GM23338 (cell line): ENCODE measurements at regions not wholly inside any gene's neighbourhood (a gene's known extent, or its start where the extent isn't known, plus 50 kb on each side); places are given as distances from the start of the nearest gene placed in this dataset.

Experiments used
- ATAC-seq: fragments of 200-7000 bp; cut with Tn5 transposase; 3 replicates; pipeline ENCODE4 v1.9.1; 2020
- DNase-seq: peaks from one replicate; pipeline ENCODE4 v3.0.0-alpha.2; 2015; ENCODE audit warnings: low spot score
- H2AFZ ChIP-seq: fragments of 200-600 bp; sonication (generic); 2 replicates; pipeline ENCODE4 v1.8.0; 2016; ENCODE audit warnings: antibody characterized with exemption, mild to moderate bottlenecking, moderate library complexity
- H3F3A ChIP-seq: fragments of 200-600 bp; sonication (generic); replicated peaks from 2 replicates; pipeline ENCODE4 v1.8.0; 2017; ENCODE audit warnings: antibody characterized with exemption, mixed run types, low read depth
- H3K27ac ChIP-seq: fragments of 200-600 bp; sonication (generic); 2 replicates; pipeline ENCODE4 v1.6.1; 2016; ENCODE audit warnings: low read depth
- H3K27me3 ChIP-seq: fragments of 200-600 bp; sonication (generic); 2 replicates; pipeline ENCODE4 v1.8.0; 2016; ENCODE audit warnings: mild to moderate bottlenecking, mixed run types, moderate library complexity; ENCODE audit not compliant: insufficient read depth
- H3K36me3 ChIP-seq: fragments of 200-600 bp; sonication (generic); 2 replicates; pipeline ENCODE4 v1.8.0; 2016; ENCODE audit warnings: mild to moderate bottlenecking; ENCODE audit not compliant: insufficient read depth
- H3K4me1 ChIP-seq: fragments of 200-600 bp; sonication (generic); 2 replicates; pipeline ENCODE4 v1.8.0; 2016; ENCODE audit warnings: mild to moderate bottlenecking, moderate library complexity; ENCODE audit not compliant: insufficient read depth
- H3K4me2 ChIP-seq: fragments of 200-600 bp; sonication (generic); 2 replicates; pipeline ENCODE4 v1.7.1; 2017; ENCODE audit warnings: mixed run types
- H3K4me3 ChIP-seq: fragments of 200-600 bp; sonication (generic); 2 replicates; pipeline ENCODE4 v1.6.1; 2016; ENCODE audit warnings: mixed run types
- H3K79me2 ChIP-seq: fragments of 200-600 bp; sonication (generic); replicated peaks from 2 replicates; pipeline ENCODE4 v1.8.0; 2017; ENCODE audit warnings: mild to moderate bottlenecking; ENCODE audit not compliant: insufficient read depth
- H3K9me2 ChIP-seq: fragments of 200-600 bp; sonication (generic); 2 replicates; pipeline ENCODE4 v1.8.0; 2017; ENCODE audit not compliant: insufficient read depth
- H4K20me1 ChIP-seq: fragments of 200-600 bp; sonication (generic); replicated peaks from 2 replicates; pipeline ENCODE4 v1.8.0; 2017; ENCODE audit warnings: mild to moderate bottlenecking; ENCODE audit not compliant: insufficient read depth
- H3K27ac Mint-ChIP-seq: 2 replicates; pipeline ENCODE4 v1.8.0; 2020; ENCODE audit warnings: inconsistent platforms, mild to moderate bottlenecking, moderate library complexity, mixed read lengths
- H3K27me3 Mint-ChIP-seq: 3 replicates; pipeline ENCODE4 v1.8.0; 2022; ENCODE audit warnings: low read depth, mild to moderate bottlenecking, moderate library complexity, mixed read lengths, inconsistent platforms; ENCODE audit not compliant: insufficient read depth, poor library complexity
- H3K36me3 Mint-ChIP-seq: 3 replicates; pipeline ENCODE4 v1.8.0; 2021; ENCODE audit warnings: low read depth, mild to moderate bottlenecking, inconsistent platforms, moderate library complexity, mixed read lengths
- H3K4me1 Mint-ChIP-seq: 3 replicates; pipeline ENCODE4 v1.8.0; 2020; ENCODE audit warnings: mild to moderate bottlenecking, inconsistent platforms, mixed read lengths
- H3K4me3 Mint-ChIP-seq: 3 replicates; pipeline ENCODE4 v1.8.0; 2021; ENCODE audit warnings: moderate library complexity, mild to moderate bottlenecking, inconsistent platforms, mixed read lengths
- H3K9me3 Mint-ChIP-seq: 3 replicates; pipeline ENCODE4 v1.8.0; 2020; ENCODE audit warnings: moderate library complexity, mild to moderate bottlenecking, inconsistent platforms, mixed read lengths
- CREB1 ChIP-seq: fragments of 250-450 bp; sonication (Bioruptor Pico); IDR thresholded peaks from 2 replicates; pipeline ENCODE4 v1.5.0; 2020; ENCODE audit warnings: low read depth, mild to moderate bottlenecking, moderate library complexity
- EZH2 ChIP-seq: fragments of 200-600 bp; sonication (generic); IDR thresholded peaks from one replicate; pipeline ENCODE4 v1.8.0; 2017; ENCODE audit warnings: antibody characterized with exemption, mild to moderate bottlenecking, low read depth; ENCODE audit not compliant: unreplicated experiment
- EZH2phosphoT487 ChIP-seq: fragments of 200-600 bp; sonication (generic); IDR thresholded peaks from one replicate; pipeline ENCODE4 v1.8.1; 2018; ENCODE audit warnings: antibody characterized with exemption; ENCODE audit not compliant: unreplicated experiment
- JUNB ChIP-seq: IDR thresholded peaks from one replicate; pipeline ENCODE4 v1.6.1; 2016; ENCODE audit warnings: antibody characterized with exemption; ENCODE audit not compliant: unreplicated experiment
- NANOG ChIP-seq: IDR thresholded peaks from 2 replicates; pipeline ENCODE4 v1.6.1; 2016; ENCODE audit warnings: antibody characterized with exemption, borderline replicate concordance
- STAT1 ChIP-seq: IDR thresholded peaks from one replicate; pipeline ENCODE4 v1.6.1; 2016; ENCODE audit warnings: antibody characterized with exemption; ENCODE audit not compliant: unreplicated experiment
- ZNF114 ChIP-seq: fragments of 250-450 bp; sonication (Bioruptor Pico); IDR thresholded peaks from 2 replicates; pipeline ENCODE4 v1.5.0; 2020; ENCODE audit warnings: mild to moderate bottlenecking, moderate library complexity
- TF ChIP-seq, protein P1 (sequence below): fragments of 250-450 bp; sonication (Bioruptor Pico); IDR thresholded peaks from 2 replicates; pipeline ENCODE4 v1.5.0; 2020; ENCODE audit warnings: mild to moderate bottlenecking, moderate library complexity
- TF ChIP-seq, protein P2 (sequence below): IDR thresholded peaks from one replicate; pipeline ENCODE4 v1.6.1; 2018; ENCODE audit warnings: antibody characterized with exemption; ENCODE audit not compliant: unreplicated experiment
- TF ChIP-seq, protein P3 (sequence below), 2 experiments: fragments of 200-600 bp in 1 of 2; sonication (generic) in 1 of 2; conservative IDR thresholded peaks; 2 replicates each; pipeline versions ENCODE4 v1.5.1 to v1.6.1; 2016 to 2017; ENCODE audit warnings: antibody characterized with exemption in 2 of 2, low read depth in 2 of 2, mild to moderate bottlenecking in 2 of 2, moderate library complexity in 1 of 2

DNA sequence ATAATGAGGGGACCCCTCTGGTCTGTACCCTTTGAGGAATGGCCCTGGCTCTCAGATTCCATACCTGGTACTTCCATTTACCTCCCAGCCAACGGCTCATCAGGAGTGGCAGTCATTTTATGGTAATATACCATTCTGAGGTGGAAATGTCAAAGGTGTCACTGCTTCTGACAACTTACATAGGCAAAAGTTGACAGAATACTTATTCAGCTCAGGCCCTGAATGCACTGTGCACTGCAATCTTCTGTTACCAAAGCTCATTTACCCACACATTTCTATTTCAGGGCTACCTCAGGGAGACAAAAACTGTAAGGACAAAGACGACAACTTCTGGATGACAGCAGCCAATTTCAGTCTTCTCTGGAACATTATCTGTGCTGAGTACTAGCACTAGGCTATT, 212.2 kb upstream of the TMEM260 start (continued):
- TF ChIP-seq, protein P1, sequence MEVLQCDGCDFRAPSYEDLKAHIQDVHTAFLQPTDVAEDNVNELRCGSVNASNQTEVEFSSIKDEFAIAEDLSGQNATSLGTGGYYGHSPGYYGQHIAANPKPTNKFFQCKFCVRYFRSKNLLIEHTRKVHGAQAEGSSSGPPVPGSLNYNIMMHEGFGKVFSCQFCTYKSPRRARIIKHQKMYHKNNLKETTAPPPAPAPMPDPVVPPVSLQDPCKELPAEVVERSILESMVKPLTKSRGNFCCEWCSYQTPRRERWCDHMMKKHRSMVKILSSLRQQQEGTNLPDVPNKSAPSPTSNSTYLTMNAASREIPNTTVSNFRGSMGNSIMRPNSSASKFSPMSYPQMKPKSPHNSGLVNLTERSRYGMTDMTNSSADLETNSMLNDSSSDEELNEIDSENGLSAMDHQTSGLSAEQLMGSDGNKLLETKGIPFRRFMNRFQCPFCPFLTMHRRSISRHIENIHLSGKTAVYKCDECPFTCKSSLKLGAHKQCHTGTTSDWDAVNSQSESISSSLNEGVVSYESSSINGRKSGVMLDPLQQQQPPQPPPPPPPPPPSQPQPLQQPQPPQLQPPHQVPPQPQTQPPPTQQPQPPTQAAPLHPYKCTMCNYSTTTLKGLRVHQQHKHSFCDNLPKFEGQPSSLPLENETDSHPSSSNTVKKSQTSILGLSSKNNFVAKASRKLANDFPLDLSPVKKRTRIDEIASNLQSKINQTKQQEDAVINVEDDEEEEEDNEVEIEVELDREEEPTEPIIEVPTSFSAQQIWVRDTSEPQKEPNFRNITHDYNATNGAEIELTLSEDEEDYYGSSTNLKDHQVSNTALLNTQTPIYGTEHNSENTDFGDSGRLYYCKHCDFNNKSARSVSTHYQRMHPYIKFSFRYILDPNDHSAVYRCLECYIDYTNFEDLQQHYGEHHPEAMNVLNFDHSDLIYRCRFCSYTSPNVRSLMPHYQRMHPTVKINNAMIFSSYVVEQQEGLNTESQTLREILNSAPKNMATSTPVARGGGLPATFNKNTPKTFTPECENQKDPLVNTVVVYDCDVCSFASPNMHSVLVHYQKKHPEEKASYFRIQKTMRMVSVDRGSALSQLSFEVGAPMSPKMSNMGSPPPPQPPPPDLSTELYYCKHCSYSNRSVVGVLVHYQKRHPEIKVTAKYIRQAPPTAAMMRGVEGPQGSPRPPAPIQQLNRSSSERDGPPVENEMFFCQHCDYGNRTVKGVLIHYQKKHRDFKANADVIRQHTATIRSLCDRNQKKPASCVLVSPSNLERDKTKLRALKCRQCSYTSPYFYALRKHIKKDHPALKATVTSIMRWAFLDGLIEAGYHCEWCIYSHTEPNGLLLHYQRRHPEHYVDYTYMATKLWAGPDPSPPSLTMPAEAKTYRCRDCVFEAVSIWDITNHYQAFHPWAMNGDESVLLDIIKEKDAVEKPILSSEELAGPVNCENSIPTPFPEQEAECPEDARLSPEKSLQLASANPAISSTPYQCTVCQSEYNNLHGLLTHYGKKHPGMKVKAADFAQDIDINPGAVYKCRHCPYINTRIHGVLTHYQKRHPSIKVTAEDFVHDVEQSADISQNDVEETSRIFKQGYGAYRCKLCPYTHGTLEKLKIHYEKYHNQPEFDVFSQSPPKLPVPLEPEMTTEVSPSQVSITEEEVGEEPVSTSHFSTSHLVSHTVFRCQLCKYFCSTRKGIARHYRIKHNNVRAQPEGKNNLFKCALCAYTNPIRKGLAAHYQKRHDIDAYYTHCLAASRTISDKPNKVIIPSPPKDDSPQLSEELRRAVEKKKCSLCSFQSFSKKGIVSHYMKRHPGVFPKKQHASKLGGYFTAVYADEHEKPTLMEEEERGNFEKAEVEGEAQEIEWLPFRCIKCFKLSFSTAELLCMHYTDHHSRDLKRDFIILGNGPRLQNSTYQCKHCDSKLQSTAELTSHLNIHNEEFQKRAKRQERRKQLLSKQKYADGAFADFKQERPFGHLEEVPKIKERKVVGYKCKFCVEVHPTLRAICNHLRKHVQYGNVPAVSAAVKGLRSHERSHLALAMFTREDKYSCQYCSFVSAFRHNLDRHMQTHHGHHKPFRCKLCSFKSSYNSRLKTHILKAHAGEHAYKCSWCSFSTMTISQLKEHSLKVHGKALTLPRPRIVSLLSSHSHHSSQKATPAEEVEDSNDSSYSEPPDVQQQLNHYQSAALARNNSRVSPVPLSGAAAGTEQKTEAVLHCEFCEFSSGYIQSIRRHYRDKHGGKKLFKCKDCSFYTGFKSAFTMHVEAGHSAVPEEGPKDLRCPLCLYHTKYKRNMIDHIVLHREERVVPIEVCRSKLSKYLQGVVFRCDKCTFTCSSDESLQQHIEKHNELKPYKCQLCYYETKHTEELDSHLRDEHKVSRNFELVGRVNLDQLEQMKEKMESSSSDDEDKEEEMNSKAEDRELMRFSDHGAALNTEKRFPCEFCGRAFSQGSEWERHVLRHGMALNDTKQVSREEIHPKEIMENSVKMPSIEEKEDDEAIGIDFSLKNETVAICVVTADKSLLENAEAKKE (CRISPR knock-in tag) = no peak
- TF ChIP-seq EZH2phosphoT487 (no peak), EZH2 (no peak), JUNB (no peak), NANOG (no peak)
- TF ChIP-seq, protein P2, sequence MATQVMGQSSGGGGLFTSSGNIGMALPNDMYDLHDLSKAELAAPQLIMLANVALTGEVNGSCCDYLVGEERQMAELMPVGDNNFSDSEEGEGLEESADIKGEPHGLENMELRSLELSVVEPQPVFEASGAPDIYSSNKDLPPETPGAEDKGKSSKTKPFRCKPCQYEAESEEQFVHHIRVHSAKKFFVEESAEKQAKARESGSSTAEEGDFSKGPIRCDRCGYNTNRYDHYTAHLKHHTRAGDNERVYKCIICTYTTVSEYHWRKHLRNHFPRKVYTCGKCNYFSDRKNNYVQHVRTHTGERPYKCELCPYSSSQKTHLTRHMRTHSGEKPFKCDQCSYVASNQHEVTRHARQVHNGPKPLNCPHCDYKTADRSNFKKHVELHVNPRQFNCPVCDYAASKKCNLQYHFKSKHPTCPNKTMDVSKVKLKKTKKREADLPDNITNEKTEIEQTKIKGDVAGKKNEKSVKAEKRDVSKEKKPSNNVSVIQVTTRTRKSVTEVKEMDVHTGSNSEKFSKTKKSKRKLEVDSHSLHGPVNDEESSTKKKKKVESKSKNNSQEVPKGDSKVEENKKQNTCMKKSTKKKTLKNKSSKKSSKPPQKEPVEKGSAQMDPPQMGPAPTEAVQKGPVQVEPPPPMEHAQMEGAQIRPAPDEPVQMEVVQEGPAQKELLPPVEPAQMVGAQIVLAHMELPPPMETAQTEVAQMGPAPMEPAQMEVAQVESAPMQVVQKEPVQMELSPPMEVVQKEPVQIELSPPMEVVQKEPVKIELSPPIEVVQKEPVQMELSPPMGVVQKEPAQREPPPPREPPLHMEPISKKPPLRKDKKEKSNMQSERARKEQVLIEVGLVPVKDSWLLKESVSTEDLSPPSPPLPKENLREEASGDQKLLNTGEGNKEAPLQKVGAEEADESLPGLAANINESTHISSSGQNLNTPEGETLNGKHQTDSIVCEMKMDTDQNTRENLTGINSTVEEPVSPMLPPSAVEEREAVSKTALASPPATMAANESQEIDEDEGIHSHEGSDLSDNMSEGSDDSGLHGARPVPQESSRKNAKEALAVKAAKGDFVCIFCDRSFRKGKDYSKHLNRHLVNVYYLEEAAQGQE = no peak

DNA sequence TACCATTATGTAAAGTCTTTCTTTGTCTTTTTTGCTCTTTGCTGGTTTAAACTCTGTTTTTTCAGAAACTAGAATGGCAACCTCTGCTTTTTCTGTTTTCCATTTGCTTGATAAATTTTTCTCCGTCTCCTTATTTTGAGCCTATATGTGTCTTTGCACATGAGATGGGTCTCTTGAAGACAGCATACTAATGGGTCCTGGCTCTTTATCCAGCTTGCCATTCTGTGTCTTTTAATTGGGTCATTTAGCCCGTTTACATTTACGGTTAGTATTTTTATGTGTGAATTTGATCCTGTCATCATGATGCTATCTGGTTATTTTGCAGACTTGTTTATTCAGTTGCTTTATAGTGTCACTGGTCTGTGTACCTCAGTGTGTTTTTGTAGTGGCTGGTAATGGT, 207.9 kb upstream of the TMEM260 start:
- no peaks in the 10 kb centered on the region for H3K27me3 Mint-ChIP-seq
- ATAC-seq = no peak
- H3K36me3 Mint-ChIP-seq = peaks cover 3% of the 10 kb centered on the region; the same call in 1 of the 3 replicates
- Histone ChIP-seq H3K36me3 (no peaks in the 10 kb centered on the region; the same call in 1 of the 2 replicates), H2AFZ (no peak overlapping the region), H3K27ac (no peak overlapping the region), H3K4me2 (no peak overlapping the region), H3K9me2 (peaks cover 17% of the 10 kb centered on the region), H3K4me1 (no peaks in the 10 kb centered on the region), H3K27me3 (no peaks in the 10 kb centered on the region), H3F3A (no peaks in the 10 kb centered on the region), H3K79me2 (no peaks in the 10 kb centered on the region), H4K20me1 (no peaks in the 10 kb centered on the region), H3K4me3 (no peak overlapping the region)
- no peak for DNase-seq
- H3K9me3 Mint-ChIP-seq = peaks cover 10% of the 10 kb centered on the region
- H3K27ac Mint-ChIP-seq = no peak overlapping the region
- no peaks in the 10 kb centered on the region for H3K4me1 Mint-ChIP-seq
- no peak overlapping the region for H3K4me3 Mint-ChIP-seq
- TF ChIP-seq NANOG (no peak), STAT1 (no peak), ZNF114 (no peak), CREB1 (CRISPR knock-in tag) (no peak), EZH2 (no peak), EZH2phosphoT487 (no peak)
- TF ChIP-seq, protein P3, sequence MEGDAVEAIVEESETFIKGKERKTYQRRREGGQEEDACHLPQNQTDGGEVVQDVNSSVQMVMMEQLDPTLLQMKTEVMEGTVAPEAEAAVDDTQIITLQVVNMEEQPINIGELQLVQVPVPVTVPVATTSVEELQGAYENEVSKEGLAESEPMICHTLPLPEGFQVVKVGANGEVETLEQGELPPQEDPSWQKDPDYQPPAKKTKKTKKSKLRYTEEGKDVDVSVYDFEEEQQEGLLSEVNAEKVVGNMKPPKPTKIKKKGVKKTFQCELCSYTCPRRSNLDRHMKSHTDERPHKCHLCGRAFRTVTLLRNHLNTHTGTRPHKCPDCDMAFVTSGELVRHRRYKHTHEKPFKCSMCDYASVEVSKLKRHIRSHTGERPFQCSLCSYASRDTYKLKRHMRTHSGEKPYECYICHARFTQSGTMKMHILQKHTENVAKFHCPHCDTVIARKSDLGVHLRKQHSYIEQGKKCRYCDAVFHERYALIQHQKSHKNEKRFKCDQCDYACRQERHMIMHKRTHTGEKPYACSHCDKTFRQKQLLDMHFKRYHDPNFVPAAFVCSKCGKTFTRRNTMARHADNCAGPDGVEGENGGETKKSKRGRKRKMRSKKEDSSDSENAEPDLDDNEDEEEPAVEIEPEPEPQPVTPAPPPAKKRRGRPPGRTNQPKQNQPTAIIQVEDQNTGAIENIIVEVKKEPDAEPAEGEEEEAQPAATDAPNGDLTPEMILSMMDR (conservative IDR thresholded peaks at IDR 0.05; ENCODE audit: low read depth in 2 of 2) = no peak
- TF ChIP-seq, protein P2 = no peak
